ENCODE measurements at regions not wholly inside any gene's neighbourhood (a gene's known extent, or its start where the extent isn't known, plus 50 kb on each side); places are given as distances from the start of the nearest gene placed in this dataset.
A peak's percentile ranks its signal among the peaks of the same experiment; 100 is the strongest.

GRCh38 chr5:160931283-160931682 lies 79.3 kb upstream of the ATP10B start:
- TF ChIP-seq CEBPB (IDR thresholded peaks at IDR 0.05) (no peak), YY1 (IDR thresholded peaks at IDR 0.05; ENCODE audit: low read depth) (no peak), ZBTB7A (IDR thresholded peaks at IDR 0.05; ENCODE audit: low read depth) (no peak), TEAD4 (IDR thresholded peaks at IDR 0.05) (no peak), TAF1 (IDR thresholded peaks at IDR 0.05; ENCODE audit: low read depth) (no peak), USF1 (IDR thresholded peaks at IDR 0.05) (no peak), TCF12 (IDR thresholded peaks at IDR 0.05; ENCODE audit: low read depth) (no peak), FOXM1 (IDR thresholded peaks at IDR 0.05; ENCODE audit: borderline replicate concordance, low read depth) (no peak), EP300 (IDR thresholded peaks at IDR 0.05; ENCODE audit: borderline replicate concordance) (no peak), NFIC (IDR thresholded peaks at IDR 0.05) (no peak), RAD21 (IDR thresholded peaks at IDR 0.05; ENCODE audit: low read depth) (no peak), CREB1 (IDR thresholded peaks at IDR 0.05; ENCODE audit: low read depth) (no peak), EGR1 (IDR thresholded peaks at IDR 0.05) (no peak), REST (IDR thresholded peaks at IDR 0.05; ENCODE audit: low read depth) (no peak)
- TF ChIP-seq, protein P1, sequence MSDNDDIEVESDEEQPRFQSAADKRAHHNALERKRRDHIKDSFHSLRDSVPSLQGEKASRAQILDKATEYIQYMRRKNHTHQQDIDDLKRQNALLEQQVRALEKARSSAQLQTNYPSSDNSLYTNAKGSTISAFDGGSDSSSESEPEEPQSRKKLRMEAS (IDR thresholded peaks at IDR 0.05), result no peak

GRCh38 chr5:160930406-160930805 lies 78.4 kb upstream of the ATP10B start:
- TF ChIP-seq YY1 (IDR thresholded peaks at IDR 0.05; ENCODE audit: low read depth), result no peak
- TF ChIP-seq TEAD4 (IDR thresholded peaks at IDR 0.05), result peak; percentile 56
- no peak for TF ChIP-seq RAD21 (IDR thresholded peaks at IDR 0.05; ENCODE audit: low read depth)
- no peak for TF ChIP-seq CEBPB (IDR thresholded peaks at IDR 0.05)
- no peak for TF ChIP-seq NFIC (IDR thresholded peaks at IDR 0.05)

GRCh38 chr5:160929906-160930305 lies 77.9 kb upstream of the ATP10B start:
- TF ChIP-seq CEBPB (IDR thresholded peaks at IDR 0.05) (no peak), CREB1 (IDR thresholded peaks at IDR 0.05; ENCODE audit: low read depth) (no peak), ZBTB7A (IDR thresholded peaks at IDR 0.05; ENCODE audit: low read depth) (no peak), TAF1 (IDR thresholded peaks at IDR 0.05; ENCODE audit: low read depth) (no peak), TCF12 (IDR thresholded peaks at IDR 0.05; ENCODE audit: low read depth) (no peak), EP300 (IDR thresholded peaks at IDR 0.05; ENCODE audit: borderline replicate concordance) (no peak)
- TF ChIP-seq, protein P1 (IDR thresholded peaks at IDR 0.05), result no peak

GRCh38 chr5:160929360-160929759 lies 77.3 kb upstream of the ATP10B start:
- TF ChIP-seq EGR1 (IDR thresholded peaks at IDR 0.05) (no peak), REST (IDR thresholded peaks at IDR 0.05; ENCODE audit: low read depth) (no peak), EP300 (IDR thresholded peaks at IDR 0.05; ENCODE audit: borderline replicate concordance) (no peak), TAF1 (IDR thresholded peaks at IDR 0.05; ENCODE audit: low read depth) (no peak), CREB1 (IDR thresholded peaks at IDR 0.05; ENCODE audit: low read depth) (no peak), TCF12 (IDR thresholded peaks at IDR 0.05; ENCODE audit: low read depth) (no peak), TEAD4 (IDR thresholded peaks at IDR 0.05) (no peak), USF1 (IDR thresholded peaks at IDR 0.05) (no peak), NFIC (IDR thresholded peaks at IDR 0.05) (no peak), FOXM1 (IDR thresholded peaks at IDR 0.05; ENCODE audit: borderline replicate concordance, low read depth) (no peak), CEBPB (IDR thresholded peaks at IDR 0.05) (no peak), ZBTB7A (IDR thresholded peaks at IDR 0.05; ENCODE audit: low read depth) (no peak), YY1 (IDR thresholded peaks at IDR 0.05; ENCODE audit: low read depth) (no peak), RAD21 (IDR thresholded peaks at IDR 0.05; ENCODE audit: low read depth) (no peak)
- TF ChIP-seq, protein P1 (IDR thresholded peaks at IDR 0.05), result no peak

GRCh38 chr5:160926428-160926827 lies 74.4 kb upstream of the ATP10B start:
- TF ChIP-seq CEBPB (IDR thresholded peaks at IDR 0.05) (no peak), EP300 (IDR thresholded peaks at IDR 0.05; ENCODE audit: borderline replicate concordance) (no peak), RAD21 (IDR thresholded peaks at IDR 0.05; ENCODE audit: low read depth) (no peak), TEAD4 (IDR thresholded peaks at IDR 0.05) (no peak), TAF1 (IDR thresholded peaks at IDR 0.05; ENCODE audit: low read depth) (no peak), USF1 (IDR thresholded peaks at IDR 0.05) (no peak), NFIC (IDR thresholded peaks at IDR 0.05) (peak; percentile 42; the same call in 1 of the 2 replicates)
